GM19468 (cell line): ENCODE measurements at regions not wholly inside any gene's neighbourhood (a gene's known extent, or its start where the extent isn't known, plus 50 kb on each side); places are given as distances from the start of the nearest gene placed in this dataset.
"Not testable (repeated sequence)": the region's sequence is repeated elsewhere in the genome, so short reads cannot be mapped to it uniquely, and the experiment has no call there.

Experiments
- ATAC-seq: cut with Tn5 transposase; IDR thresholded peaks from one replicate; pipeline ENCODE4 v1.9.1; 2021; ENCODE audit warnings: mild to moderate bottlenecking, moderate library complexity, moderate number of reproducible peaks; ENCODE audit not compliant: unreplicated experiment; ENCODE audit errors: extremely low read depth

DNA sequence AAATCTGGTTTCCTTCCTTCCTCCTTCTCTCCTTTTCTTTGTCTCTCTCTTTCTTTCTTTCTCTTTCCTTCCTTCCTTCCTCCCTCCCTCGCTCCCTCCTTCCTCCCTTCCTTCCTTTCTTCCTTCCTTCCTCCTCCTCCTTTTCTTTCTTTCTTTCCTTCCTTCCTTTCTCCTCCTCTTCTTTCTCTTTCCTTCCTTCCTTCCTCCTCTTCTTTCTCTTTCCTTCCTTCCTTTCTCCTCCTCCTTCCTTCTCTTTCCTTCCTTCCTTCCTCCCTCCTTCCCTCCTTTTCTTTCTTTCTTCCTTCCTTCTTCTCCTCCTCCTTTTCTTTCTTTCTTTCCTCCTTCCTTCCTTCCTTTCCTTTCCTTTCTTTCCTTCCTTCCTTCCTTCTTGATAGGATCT is 61.2 kb downstream of the VIP start:
- no peak for ATAC-seq

DNA sequence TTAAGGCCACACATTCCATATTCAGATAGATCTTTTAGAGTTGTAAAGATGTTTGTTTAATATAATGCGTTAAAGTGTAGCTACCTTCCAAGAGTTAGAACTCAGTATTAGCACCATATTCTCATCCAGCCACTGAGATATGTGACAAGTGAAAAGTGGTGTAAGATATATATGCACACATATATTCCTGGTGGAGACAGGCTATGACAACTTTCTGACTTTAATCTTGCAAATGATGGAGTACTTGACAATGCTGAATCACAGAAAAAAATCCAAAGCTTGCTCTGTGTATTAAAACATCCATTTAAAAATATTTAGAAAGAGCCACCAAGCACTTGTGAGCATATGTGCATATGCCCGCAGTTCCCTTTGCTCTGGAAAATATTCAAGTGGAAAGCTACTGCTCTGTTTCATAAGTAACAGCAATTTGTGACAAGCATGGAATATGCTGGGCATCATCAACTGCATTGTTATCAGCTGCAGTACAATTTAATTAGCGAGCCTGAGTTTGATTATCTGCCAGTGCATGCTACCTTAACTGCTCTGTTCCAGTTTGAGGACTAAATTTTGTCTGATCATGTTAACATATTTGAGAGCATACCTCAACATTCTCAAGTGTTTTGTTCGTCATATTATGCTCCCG is 64.8 kb downstream of the VIP start:
- ATAC-seq, result no peak

DNA sequence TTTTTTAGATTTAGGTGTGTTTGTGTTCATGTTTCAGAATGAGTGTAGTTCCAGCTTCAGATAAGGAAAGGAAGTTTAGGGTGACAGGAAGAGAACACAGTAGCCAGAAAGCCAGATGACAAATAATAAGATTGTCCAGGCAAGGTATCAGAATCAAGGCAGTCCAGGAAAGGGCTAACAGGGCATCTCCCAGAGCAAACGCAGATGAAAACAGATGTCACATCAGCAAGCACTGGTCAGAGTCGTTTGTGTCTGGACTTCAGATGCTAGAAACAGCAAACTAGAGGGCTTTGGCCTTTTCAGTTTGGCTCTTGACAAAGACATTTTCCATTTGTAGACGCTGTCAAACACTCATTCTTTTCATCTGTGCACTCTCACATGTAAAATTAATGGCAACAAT is 65.5 kb downstream of the VIP start:
- ATAC-seq, result no peak

GRCh38 chr6:152821525-152821924 is 70.9 kb downstream of the VIP start:
- no peak for ATAC-seq

GRCh38 chr6:152824666-152825065 is 74.1 kb downstream of the VIP start:
- no peak for ATAC-seq

- no peak for ATAC-seq
Measured at GRCh38 chr6:152828431-152828830, 77.8 kb downstream of the VIP start.

DNA sequence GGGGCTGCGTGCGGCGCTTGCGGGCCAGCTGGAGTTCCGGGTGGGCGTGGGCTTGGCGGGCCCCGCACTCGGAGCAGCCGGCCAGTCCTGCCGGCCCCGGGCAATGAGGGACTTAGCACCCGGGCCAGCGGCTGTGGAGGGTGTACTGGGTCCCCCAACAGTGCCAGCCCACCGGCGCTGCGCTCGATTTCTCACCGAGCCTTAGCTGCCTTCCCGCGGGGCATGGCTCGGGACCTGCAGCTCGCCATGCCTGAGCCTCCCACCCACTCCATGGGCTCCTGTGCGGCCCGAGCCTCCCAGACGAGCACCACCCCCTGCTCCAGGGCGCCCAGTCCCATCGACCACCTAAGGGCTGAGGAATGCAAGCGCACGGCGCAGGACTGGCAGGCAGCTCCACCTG is 83.8 kb downstream of the VIP start:
- not testable (repeated sequence) for ATAC-seq

DNA sequence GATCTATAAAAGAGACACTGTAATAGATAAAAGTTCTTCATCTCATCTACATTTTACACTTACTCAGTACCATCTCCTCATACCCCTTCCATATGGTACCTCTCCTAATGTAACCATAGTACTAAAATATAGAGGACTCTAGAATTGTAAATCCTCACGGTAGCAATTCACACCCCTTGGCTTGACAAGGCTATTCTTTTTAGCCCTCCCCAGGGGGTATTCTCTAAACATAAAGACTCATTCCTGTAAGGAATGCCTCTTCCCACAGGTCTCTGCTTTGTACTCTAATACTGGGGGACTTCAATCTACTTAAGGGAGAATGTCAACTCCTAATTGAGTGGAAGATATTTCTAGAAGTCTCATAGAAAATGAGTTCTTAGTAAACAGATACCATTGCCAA is 85.9 kb downstream of the VIP start:
- ATAC-seq, result no peak

DNA sequence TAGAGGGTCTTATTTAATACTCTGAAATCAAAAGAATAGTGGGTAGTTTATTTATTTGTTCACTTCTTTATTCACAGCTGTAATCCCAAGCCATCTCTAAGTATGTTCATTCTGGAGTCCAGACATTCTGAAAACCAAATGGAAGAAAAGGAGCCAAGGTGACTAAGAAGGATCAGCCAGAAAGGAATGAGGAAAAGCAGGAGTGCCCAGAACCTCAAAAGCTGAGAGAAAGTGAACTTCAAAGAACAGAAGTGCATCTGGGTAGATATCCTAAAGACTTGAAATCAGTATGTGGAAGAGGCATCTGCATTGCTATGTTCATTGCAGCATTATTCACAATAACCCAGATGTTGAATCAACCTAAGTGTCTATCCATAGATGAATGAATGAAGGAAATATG is 94.8 kb downstream of the VIP start:
- ATAC-seq, result no peak

DNA sequence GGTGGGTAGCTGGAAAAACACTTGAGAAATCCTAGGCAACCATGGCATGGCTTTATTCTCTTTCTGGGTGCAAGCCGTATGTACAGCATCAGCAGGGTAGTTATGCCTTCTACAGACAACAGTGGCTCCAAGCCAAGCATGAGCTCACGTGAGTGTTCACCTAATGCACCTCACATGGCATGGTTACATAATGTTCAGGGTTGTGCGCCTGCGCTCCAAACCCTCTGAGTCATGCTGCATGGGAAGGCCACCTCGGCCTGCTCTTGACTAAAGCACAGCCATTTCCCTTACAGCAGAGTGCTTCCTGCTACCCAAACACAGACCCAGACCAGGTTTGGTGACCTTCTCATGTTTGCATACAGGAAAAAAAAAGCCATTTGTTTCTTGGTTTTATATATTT is 96.2 kb downstream of the VIP start:
- no peak for ATAC-seq

DNA sequence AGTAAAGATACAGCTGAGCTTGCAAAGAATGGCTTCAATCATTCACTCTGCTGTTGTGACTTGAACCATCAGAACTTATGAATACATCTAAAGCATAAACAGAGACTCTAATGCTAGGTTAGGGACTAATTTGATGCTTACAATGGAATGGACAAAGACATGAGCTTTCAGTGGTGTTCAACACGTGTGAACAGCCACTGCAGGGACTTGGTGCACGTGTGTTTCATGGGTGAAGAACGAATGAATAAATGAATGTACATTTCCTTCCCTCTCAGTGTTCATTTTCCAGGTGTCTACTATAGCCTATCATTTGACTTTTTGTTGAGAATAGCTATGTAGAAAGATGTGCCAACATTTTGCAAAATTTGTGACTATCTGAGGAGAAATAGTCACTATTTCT is 98.3 kb downstream of the VIP start:
- ATAC-seq, result no peak

DNA sequence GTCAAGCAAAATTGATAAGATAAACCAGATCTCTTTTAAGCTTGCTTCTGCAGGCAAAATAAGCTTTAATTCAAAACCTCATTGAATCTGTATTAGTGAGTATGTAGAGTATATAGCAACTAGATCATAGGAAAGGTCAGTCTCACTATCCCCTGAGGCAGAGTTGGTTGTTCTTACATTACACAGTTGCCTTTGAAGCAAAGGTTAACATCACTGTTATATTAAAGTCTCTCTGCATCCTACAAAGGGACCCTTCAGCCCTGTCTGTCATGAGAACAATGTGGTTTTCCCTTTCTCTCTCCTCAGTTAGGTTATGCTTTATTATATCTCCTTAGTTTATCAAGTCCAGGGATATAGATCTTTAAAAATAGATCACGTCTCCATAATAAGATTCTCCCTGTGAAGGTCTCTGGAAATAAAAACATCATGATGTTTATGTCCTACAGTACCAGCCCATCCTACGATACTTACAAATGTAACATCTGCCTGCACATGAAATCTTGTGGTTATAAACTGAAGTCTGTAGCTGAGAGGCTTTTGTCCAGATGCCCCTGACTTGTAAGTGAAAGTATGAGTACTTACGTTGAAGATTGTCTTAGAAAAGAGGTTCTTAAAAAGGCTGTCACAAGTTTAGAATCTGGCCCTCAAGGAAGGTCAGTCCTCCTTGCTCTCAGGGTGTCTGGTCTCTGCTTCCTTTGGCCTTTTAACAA is 103.6 kb downstream of the VIP start:
- ATAC-seq, result no peak

GRCh38 chr6:152858141-152858540 is 107.5 kb downstream of the VIP start:
- no peak for ATAC-seq

- ATAC-seq, result no peak
Measured at GRCh38 chr6:152859225-152859624, 108.6 kb downstream of the VIP start.

- peak; percentile 62 for ATAC-seq
Measured at GRCh38 chr6:152863618-152864326, 113.2 kb downstream of the VIP start.

GRCh38 chr6:152874267-152874666 is 108.6 kb downstream of the FBXO5 start:
- ATAC-seq, result no peak

DNA sequence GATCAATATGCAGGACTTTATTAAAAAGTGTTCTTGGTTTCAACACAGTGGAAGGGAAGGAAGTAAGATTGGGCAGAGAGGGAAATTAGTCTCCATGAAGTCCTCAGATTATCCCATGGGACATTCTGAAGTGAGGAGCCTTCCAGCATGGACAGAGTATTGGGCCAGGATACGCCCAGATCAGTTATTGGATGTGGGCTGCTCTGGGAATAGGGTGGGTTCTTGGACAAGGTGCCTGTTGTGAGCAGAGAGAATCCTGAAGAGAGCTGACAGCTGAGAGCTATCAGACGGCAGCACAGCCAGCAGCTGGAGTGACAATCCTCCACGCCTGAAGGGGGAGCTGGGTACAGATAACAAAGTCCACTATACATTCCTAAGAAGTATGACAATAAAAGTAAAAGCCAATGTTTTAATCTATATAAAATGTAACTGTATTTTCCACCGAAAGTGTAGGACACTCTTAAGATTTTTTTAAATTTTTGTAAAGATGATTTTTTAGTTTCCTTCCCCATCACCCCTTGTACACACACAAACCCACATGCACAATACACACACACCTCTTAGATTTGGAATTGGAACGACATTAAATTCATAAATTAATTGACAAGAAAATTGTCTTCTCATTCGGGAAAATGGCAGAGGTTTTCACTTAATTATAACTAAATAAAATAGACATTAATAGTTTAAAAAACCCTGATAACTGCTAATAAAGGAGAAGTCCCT is 107.8 kb downstream of the FBXO5 start:
- ATAC-seq, result no peak

DNA sequence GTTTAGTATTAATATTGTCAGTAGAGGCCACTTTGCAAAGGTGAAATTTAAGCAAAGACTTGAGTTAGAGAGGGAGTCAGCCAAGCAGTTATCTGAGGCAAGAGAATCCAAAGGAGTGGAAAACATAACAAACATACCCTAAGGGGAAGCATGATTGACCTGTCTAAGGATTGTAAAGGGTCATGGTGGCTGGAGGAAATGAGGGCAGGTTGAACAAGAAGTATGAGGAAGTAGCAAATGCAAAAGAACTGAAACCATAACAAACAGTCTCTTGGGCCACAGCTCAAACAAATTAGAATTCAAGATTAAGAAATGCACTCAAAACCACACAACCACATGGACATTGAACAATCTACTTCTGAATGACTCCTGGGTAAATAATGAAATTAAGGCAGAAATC is 103.2 kb downstream of the FBXO5 start:
- ATAC-seq, result no peak

GRCh38 chr6:152893187-152893586 is 89.7 kb downstream of the FBXO5 start:
- no peak for ATAC-seq

- no peak for ATAC-seq
Measured at GRCh38 chr6:152896923-152897322, 85.9 kb downstream of the FBXO5 start.
